ENCODE measurements at regions not wholly inside any gene's neighbourhood (a gene's known extent, or its start where the extent isn't known, plus 50 kb on each side); places are given as distances from the start of the nearest gene placed in this dataset.
"Not testable (repeated sequence)": the region's sequence is repeated elsewhere in the genome, so short reads cannot be mapped to it uniquely, and the experiment has no call there.

- TF ChIP-seq CTCF (conservative IDR thresholded peaks at IDR 0.05; ENCODE audit: low read length); EZH2phosphoT487 (IDR thresholded peaks at IDR 0.05; ENCODE audit: borderline replicate concordance, low read depth, low read length): not testable (repeated sequence)
These were observed 144.9 kb upstream of the SMIM30 start for GRCh38 chr7:113263215-113263742.

Data from OCI-LY7 (cell line).